ENCODE measurements at regions not wholly inside any gene's neighbourhood (a gene's known extent, or its start where the extent isn't known, plus 50 kb on each side); places are given as distances from the start of the nearest gene placed in this dataset.

DNA sequence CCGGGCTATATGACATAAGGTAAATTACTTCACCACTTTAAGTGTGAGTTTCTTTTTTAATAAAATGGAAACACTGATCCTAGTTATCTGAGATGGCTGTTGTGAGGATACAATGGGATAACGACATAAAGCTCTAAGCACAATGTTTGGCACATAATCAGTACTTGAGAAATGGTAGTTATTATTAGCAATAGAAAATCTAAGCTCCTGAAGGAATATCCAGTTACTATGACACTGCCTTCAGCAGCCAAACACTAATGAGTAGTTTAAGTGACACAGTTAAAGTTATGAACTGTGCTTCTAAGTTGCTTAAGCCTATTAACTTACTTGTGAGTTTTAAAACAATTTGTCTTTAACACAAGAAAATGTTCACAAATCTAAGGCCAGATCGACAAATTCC, 96.8 kb downstream of the ELAPOR2 start:
- TF ChIP-seq, protein P1, sequence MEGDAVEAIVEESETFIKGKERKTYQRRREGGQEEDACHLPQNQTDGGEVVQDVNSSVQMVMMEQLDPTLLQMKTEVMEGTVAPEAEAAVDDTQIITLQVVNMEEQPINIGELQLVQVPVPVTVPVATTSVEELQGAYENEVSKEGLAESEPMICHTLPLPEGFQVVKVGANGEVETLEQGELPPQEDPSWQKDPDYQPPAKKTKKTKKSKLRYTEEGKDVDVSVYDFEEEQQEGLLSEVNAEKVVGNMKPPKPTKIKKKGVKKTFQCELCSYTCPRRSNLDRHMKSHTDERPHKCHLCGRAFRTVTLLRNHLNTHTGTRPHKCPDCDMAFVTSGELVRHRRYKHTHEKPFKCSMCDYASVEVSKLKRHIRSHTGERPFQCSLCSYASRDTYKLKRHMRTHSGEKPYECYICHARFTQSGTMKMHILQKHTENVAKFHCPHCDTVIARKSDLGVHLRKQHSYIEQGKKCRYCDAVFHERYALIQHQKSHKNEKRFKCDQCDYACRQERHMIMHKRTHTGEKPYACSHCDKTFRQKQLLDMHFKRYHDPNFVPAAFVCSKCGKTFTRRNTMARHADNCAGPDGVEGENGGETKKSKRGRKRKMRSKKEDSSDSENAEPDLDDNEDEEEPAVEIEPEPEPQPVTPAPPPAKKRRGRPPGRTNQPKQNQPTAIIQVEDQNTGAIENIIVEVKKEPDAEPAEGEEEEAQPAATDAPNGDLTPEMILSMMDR (IDR thresholded peaks at IDR 0.05; ENCODE audit: extremely low read depth in 1 of 2, insufficient read depth in 1 of 2, low read depth in 1 of 2, low read length in 2 of 2) = no peak
- TF ChIP-seq POLR2AphosphoS5 (IDR thresholded peaks at IDR 0.05; ENCODE audit: insufficient read depth, low read depth, low read length) (no peak), EZH2 (IDR thresholded peaks at IDR 0.05; ENCODE audit: borderline replicate concordance, low read depth, low read length, severe bottlenecking) (no peak), JUN (IDR thresholded peaks at IDR 0.05; ENCODE audit: borderline replicate concordance, insufficient read depth, insufficient read length, low read depth) (no peak), MYC (IDR thresholded peaks at IDR 0.05; ENCODE audit: low read depth, low read length) (no peak), POLR2A (IDR thresholded peaks at IDR 0.05; ENCODE audit: low read depth, low read length) (no peak)

Data from endothelial cell of umbilical vein (primary cell).